Lung (tissue), 11 donors: ENCODE measurements at regions not wholly inside any gene's neighbourhood (a gene's known extent, or its start where the extent isn't known, plus 50 kb on each side); places are given as distances from the start of the nearest gene placed in this dataset.

ENCODE experiments used
- ATAC-seq: fragments of 200-7000 bp; cut with Tn5 transposase; one replicate; pipeline ENCODE4 v1.9.1; 2020; ENCODE audit warnings: moderate number of reproducible peaks; ENCODE audit not compliant: insufficient read depth, low FRiP score
- DNase-seq, 3 donors: peaks; one replicate each; pipeline ENCODE4 v3.0.0-alpha.2; 2013 to 2017
- H3K27ac ChIP-seq, 2 donors: one replicate each; pipeline ENCODE4 v1.5.1; 2013; ENCODE audit warnings: mild to moderate bottlenecking in 2 of 2, moderate library complexity in 2 of 2, control low read depth in 1 of 2, inconsistent platforms in 1 of 2, low read depth in 1 of 2, low read length in 1 of 2
- H3K27me3 ChIP-seq, 3 donors: one replicate each; pipeline ENCODE4 v1.5.1; 2013; ENCODE audit warnings: low read length in 2 of 3; ENCODE audit not compliant: control insufficient read depth in 3 of 3, insufficient read depth in 3 of 3
- H3K36me3 ChIP-seq, 4 donors: one replicate each; pipeline ENCODE4 v1.5.1; 2013; ENCODE audit warnings: low read length in 4 of 4, mild to moderate bottlenecking in 1 of 4, moderate library complexity in 1 of 4; ENCODE audit not compliant: control insufficient read depth in 4 of 4, insufficient read depth in 4 of 4
- H3K4me1 ChIP-seq, 5 donors: one replicate each; pipeline ENCODE4 v1.5.1; 2013; ENCODE audit warnings: low read length in 5 of 5, mild to moderate bottlenecking in 2 of 5, moderate library complexity in 1 of 5; ENCODE audit not compliant: control insufficient read depth in 5 of 5, insufficient read depth in 5 of 5
- H3K4me3 ChIP-seq: one replicate; pipeline ENCODE4 v1.5.1; 2013; ENCODE audit warnings: mild to moderate bottlenecking, control low read depth, moderate library complexity
- H3K9ac ChIP-seq, 2 donors: one replicate each; pipeline ENCODE4 v1.5.1; 2013; ENCODE audit warnings: low read length in 2 of 2, control low read depth in 1 of 2; ENCODE audit not compliant: insufficient read depth in 1 of 2
- H3K9me3 ChIP-seq, 4 donors: one replicate each; pipeline ENCODE4 v1.5.1; 2013; ENCODE audit warnings: low read length in 3 of 4, mild to moderate bottlenecking in 1 of 4, moderate library complexity in 1 of 4; ENCODE audit not compliant: control insufficient read depth in 4 of 4, insufficient read depth in 3 of 4
- CTCF ChIP-seq: IDR thresholded peaks from 2 replicates; pipeline ENCODE4 v1.5.1; 2012; ENCODE audit warnings: mild to moderate bottlenecking; ENCODE audit errors: control extremely low read depth, extremely low read depth
- WGBS, 2 donors: extraction: QIAGEN DNeasy Blood & Tissue Kit; methylation state at CpG; one replicate each; pipeline ENCODE4 v1.1.7; 2013; 5-methylcytosine and 5-hydroxymethylcytosine counted together
- donor health status: control.
- donor health status: control.
- donor health status: Bipolar disorder and iron deficiency.
- donor health status: healthy.
- donor health status: DM: yes; HTN: yes; CAD: no.

DNA sequence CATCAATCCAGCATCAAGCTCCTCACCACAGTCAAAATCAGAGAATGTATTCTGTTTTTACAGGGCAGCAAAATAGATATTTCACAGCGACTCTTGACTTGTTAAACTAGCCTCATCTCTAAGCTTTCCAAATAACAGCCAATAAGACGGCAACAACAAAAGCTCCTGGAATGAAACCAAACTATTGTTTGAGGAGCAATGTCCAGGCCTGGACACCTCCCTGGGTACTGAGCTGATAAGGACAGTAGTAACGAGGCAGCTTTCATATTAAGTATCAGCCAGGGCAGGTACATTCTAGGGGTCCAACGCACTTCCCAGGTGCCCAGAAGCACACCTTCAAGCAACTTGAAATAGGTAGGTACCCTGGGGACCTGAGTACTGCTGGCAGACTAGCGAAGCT is 260.3 kb downstream of the ENC1 start:
- Histone ChIP-seq H3K27ac (no peak overlapping the region), H3K9me3 (no peaks in the 10 kb centered on the region), H3K27me3 (no peaks in the 10 kb centered on the region), H3K4me1 (peaks cover 2 to 40% (median 17%) of the 10 kb centered on the region in 5 donors), H3K36me3 (no peaks in the 10 kb centered on the region), H3K9ac (no peak overlapping the region), H3K4me3 (no peak overlapping the region)
- ATAC-seq = no peak
- DNase-seq = no peak
- no peak for TF ChIP-seq CTCF
- 72 to 78% methylated on average over 5 of the region's 5 CpGs for WGBS, 2 donors

DNA sequence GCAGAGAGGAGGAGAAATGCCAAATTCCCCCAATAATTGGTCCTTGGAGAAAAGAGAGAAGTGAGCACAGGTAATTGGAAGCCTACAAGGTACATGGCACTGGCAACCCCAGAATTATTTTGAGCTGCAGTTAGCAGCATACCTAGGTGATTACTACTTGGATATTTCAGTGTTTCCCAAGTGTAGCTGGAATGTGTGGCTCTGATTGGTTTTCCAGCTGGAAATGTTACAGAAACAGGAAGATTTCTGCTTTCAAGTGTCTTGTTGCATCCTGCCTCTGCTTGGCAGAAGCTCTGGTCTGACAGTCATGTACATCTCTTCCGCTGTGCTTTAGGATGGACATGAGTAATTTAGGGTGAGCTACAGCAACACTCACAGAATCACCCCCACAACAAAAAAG is 262.1 kb downstream of the ENC1 start:
- Histone ChIP-seq H3K27me3 (no peaks in the 10 kb centered on the region), H3K27ac (no peak overlapping the region), H3K4me1 (peaks cover 0 to 38% (median 11%) of the 10 kb centered on the region in 5 donors), H3K4me3 (no peak overlapping the region), H3K9me3 (no peaks in the 10 kb centered on the region), H3K9ac (no peak overlapping the region), H3K36me3 (no peaks in the 10 kb centered on the region)
- WGBS, 2 donors = 86 to 88% methylated on average over 1 of the region's 1 CpG
- DNase-seq = peak in 1 of 3 donors; percentile 52
- no peak for ATAC-seq
- no peak for TF ChIP-seq CTCF

DNA sequence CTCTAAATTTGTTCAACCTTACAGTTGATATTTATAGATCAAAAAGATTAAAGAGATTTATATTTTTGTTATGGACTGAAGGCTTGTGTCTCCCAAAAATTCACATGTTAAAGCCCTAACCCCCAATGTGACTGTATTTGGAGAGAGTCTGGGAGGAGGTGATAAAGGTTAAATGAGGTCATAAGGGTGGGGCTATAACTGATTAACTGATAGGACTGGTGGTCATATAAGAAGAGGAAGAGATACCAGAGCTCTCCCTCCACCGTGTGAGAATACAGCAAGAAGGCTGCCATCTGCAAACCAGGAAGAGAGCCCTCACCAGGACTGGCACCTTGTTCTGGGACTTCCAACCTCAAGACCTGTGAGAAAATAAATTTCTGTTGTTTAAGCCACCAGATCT is 264.3 kb downstream of the ENC1 start:
- Histone ChIP-seq H3K36me3 (no peaks in the 10 kb centered on the region), H3K9ac (no peak overlapping the region), H3K4me3 (no peak overlapping the region), H3K4me1 (peaks cover 0 to 40% (median 11%) of the 10 kb centered on the region in 5 donors), H3K9me3 (no peaks in the 10 kb centered on the region), H3K27ac (no peak overlapping the region), H3K27me3 (no peaks in the 10 kb centered on the region)
- DNase-seq = no peak
- 42 to 46% methylated on average over 1 of the region's 1 CpG for WGBS, 2 donors
- ATAC-seq = no peak
- no peak for TF ChIP-seq CTCF

- H3K36me3 ChIP-seq = no peaks in the 10 kb centered on the region
- no peaks in the 10 kb centered on the region for H3K9me3 ChIP-seq
- no peak for TF ChIP-seq CTCF
- WGBS, 2 donors = 59 to 76% methylated on average over 2 of the region's 2 CpGs
- no peak overlapping the region for H3K27ac ChIP-seq
- H3K4me3 ChIP-seq = no peak overlapping the region
- ATAC-seq (no peak), DNase-seq (no peak)
- H3K4me1 ChIP-seq = peaks cover 3 to 46% (median 11%) of the 10 kb centered on the region in 5 donors
- H3K27me3 ChIP-seq = no peaks in the 10 kb centered on the region
- no peak overlapping the region for H3K9ac ChIP-seq
Observed at GRCh38 chr5:74375271-74375670, 265.3 kb downstream of the ENC1 start.
